ENCODE measurements at regions not wholly inside any gene's neighbourhood (a gene's known extent, or its start where the extent isn't known, plus 50 kb on each side); places are given as distances from the start of the nearest gene placed in this dataset.

GRCh38 chr7:156458011-156458410, 182.6 kb upstream of the RNF32 start:
- no peak for TF ChIP-seq CTCF (IDR thresholded peaks at IDR 0.05)
- no peak for TF ChIP-seq POLR2A (IDR thresholded peaks at IDR 0.05)

Data from ovary (tissue), 3 donors.